IMR-90 (cell line): ENCODE measurements at regions not wholly inside any gene's neighbourhood (a gene's known extent, or its start where the extent isn't known, plus 50 kb on each side); places are given as distances from the start of the nearest gene placed in this dataset.

Source experiments
- ATAC-seq: fragments of 200-7000 bp; cut with Tn5 transposase; 2 replicates; pipeline ENCODE4 v1.9.1; 2020; ENCODE audit warnings: low read depth, mild to moderate bottlenecking, moderate library complexity
- BruUV-seq: library from RNA; stranded (reverse); fragments of 400-500 nt; replicated peaks from 2 replicates; lab custom pipeline; 2021; lab: Mats Ljungman, UMichigan
- CTCF ChIA-PET: fragments of 300-600 bp; formaldehyde crosslinking; extraction: SDS; loops from one replicate; lab custom pipeline; 2021; ENCODE audit warnings: antibody characterized with exemption; lab: Yijun Ruan, JAX
- POLR2A ChIA-PET: fragments of 300-600 bp; sonication (Branson Sonifier 250); formaldehyde crosslinking; loops from one replicate; lab custom pipeline; 2022; ENCODE audit warnings: antibody characterized with exemption; ENCODE audit not compliant: unreplicated experiment; lab: Charles Lee
- DNase-seq: peaks from one replicate; pipeline ENCODE4 v3.0.0; 2013
- H2AFZ ChIP-seq: replicated peaks from 2 replicates; pipeline ENCODE3; 2013; ENCODE audit warnings: low read length, mild to moderate bottlenecking; ENCODE audit not compliant: poor library complexity
- H2AK5ac ChIP-seq: 2 replicates; pipeline ENCODE4 v1.6.1; 2013; ENCODE audit warnings: low read depth, low read length, inconsistent platforms
- H2AK9ac ChIP-seq: replicated peaks from 2 replicates; pipeline ENCODE3; 2013; ENCODE audit warnings: mild to moderate bottlenecking, low read depth, low read length, moderate library complexity; ENCODE audit not compliant: poor library complexity
- H2BK120ac ChIP-seq: 2 replicates; pipeline ENCODE4 v1.6.1; 2013; ENCODE audit warnings: low read depth, low read length, inconsistent platforms
- H2BK15ac ChIP-seq: 3 replicates; pipeline ENCODE4 v1.6.1; 2013; ENCODE audit warnings: low read depth, low read length, inconsistent platforms
- H2BK20ac ChIP-seq: 2 replicates; pipeline ENCODE4 v1.6.1; 2013; ENCODE audit warnings: low read depth, mild to moderate bottlenecking, inconsistent platforms, low read length, moderate library complexity
- H2BK5ac ChIP-seq: 2 replicates; pipeline ENCODE4 v1.6.1; 2013; ENCODE audit warnings: mild to moderate bottlenecking, low read depth, low read length, inconsistent platforms; ENCODE audit not compliant: poor library complexity, severe bottlenecking
- H3K14ac ChIP-seq: replicated peaks from 2 replicates; pipeline ENCODE4 v1.6.1; 2013; ENCODE audit warnings: low read depth, low read length, inconsistent platforms
- H3K18ac ChIP-seq: 2 replicates; pipeline ENCODE4 v1.6.1; 2013; ENCODE audit warnings: low read depth, low read length, control low read depth
- H3K23ac ChIP-seq: 2 replicates; pipeline ENCODE4 v1.6.1; 2013; ENCODE audit warnings: low read depth, low read length, inconsistent platforms
- H3K27ac ChIP-seq: 2 replicates; pipeline ENCODE4 v1.5.1; 2013; ENCODE audit warnings: mild to moderate bottlenecking, control low read depth, low read length; ENCODE audit not compliant: insufficient read depth
- H3K27me3 ChIP-seq: 2 replicates; pipeline ENCODE4 v1.6.1; 2013; ENCODE audit warnings: low read length; ENCODE audit not compliant: control insufficient read depth, insufficient read depth
- H3K36me3 ChIP-seq: 2 replicates; pipeline ENCODE4 v1.6.1; 2013; ENCODE audit warnings: low read length, mixed read lengths; ENCODE audit not compliant: control insufficient read depth, insufficient read depth
- H3K4ac ChIP-seq: 2 replicates; pipeline ENCODE4 v1.6.1; 2013; ENCODE audit warnings: low read depth, low read length, inconsistent platforms
- H3K4me1 ChIP-seq: 2 replicates; pipeline ENCODE4 v1.6.1; 2013; ENCODE audit warnings: low read length, mixed read lengths; ENCODE audit not compliant: control insufficient read depth, insufficient read depth
- H3K4me2 ChIP-seq: 2 replicates; pipeline ENCODE4 v1.6.1; 2013; ENCODE audit warnings: low read depth, mild to moderate bottlenecking, control low read depth, low read length, moderate library complexity
- H3K4me3 ChIP-seq: 2 replicates; pipeline ENCODE4 v1.5.1; 2013; ENCODE audit warnings: low read depth, mild to moderate bottlenecking, control low read depth, low read length, moderate library complexity; ENCODE audit not compliant: insufficient read depth
- H3K56ac ChIP-seq: 2 replicates; pipeline ENCODE4 v1.6.1; 2013; ENCODE audit warnings: low read length, inconsistent platforms; ENCODE audit not compliant: insufficient read depth; ENCODE audit errors: extremely low read depth
- H3K79me1 ChIP-seq, 2 experiments: 2 replicates each; pipeline ENCODE4 v1.6.1; 2013; ENCODE audit warnings: low read length in 2 of 2, inconsistent platforms in 1 of 2, low read depth in 1 of 2
- H3K9ac ChIP-seq: 2 replicates; pipeline ENCODE4 v1.6.1; 2013; ENCODE audit warnings: low read depth, low read length, control low read depth
- H3K9me1 ChIP-seq: 2 replicates; pipeline ENCODE4 v1.6.1; 2013; ENCODE audit warnings: low read length, inconsistent platforms; ENCODE audit not compliant: insufficient read depth
- H3K9me3 ChIP-seq: 2 replicates; pipeline ENCODE4 v1.6.1; 2013; ENCODE audit warnings: low read length; ENCODE audit not compliant: control insufficient read depth, insufficient read depth
- H4K20me1 ChIP-seq: 2 replicates; pipeline ENCODE4 v1.6.1; 2013; ENCODE audit warnings: low read length, inconsistent platforms; ENCODE audit not compliant: insufficient read depth
- H4K5ac ChIP-seq: 2 replicates; pipeline ENCODE4 v1.6.1; 2013; ENCODE audit warnings: mild to moderate bottlenecking, low read depth, low read length, control low read depth
- H4K8ac ChIP-seq, 2 experiments: 2 replicates each; pipeline ENCODE4 v1.6.1; 2013; ENCODE audit warnings: low read depth in 2 of 2, low read length in 2 of 2, control low read depth in 1 of 2, inconsistent platforms in 1 of 2
- H4K91ac ChIP-seq: 2 replicates; pipeline ENCODE4 v1.6.1; 2013; ENCODE audit warnings: low read depth, low read length, inconsistent platforms; ENCODE audit not compliant: insufficient read depth
- CEBPB ChIP-seq: IDR thresholded peaks from 2 replicates; pipeline ENCODE4 v1.6.1; 2012; ENCODE audit warnings: low read depth, low read length, improper control_type of control experiment
- CHD1 ChIP-seq: IDR thresholded peaks from 2 replicates; pipeline ENCODE4 v1.6.1; 2012; ENCODE audit warnings: low read depth, low read length, improper control_type of control experiment
- CTCF ChIP-seq: conservative IDR thresholded peaks from 2 replicates; pipeline ENCODE4 v1.5.1; 2012; ENCODE audit warnings: mild to moderate bottlenecking, low read depth, low read length, improper control_type of control experiment
- ELK1 ChIP-seq: fragments of 150-350 bp; IDR thresholded peaks from 2 replicates; pipeline ENCODE4 v1.6.1; 2016; ENCODE audit warnings: low read depth, mild to moderate bottlenecking, low read length, moderate library complexity, borderline replicate concordance
- MXI1 ChIP-seq: IDR thresholded peaks from 2 replicates; pipeline ENCODE4 v1.6.1; 2012; ENCODE audit warnings: low read depth, mild to moderate bottlenecking, low read length, moderate library complexity, borderline replicate concordance
- NFE2L2 ChIP-seq: fragments of 150-350 bp; IDR thresholded peaks from 2 replicates; pipeline ENCODE4 v1.6.1; 2016; ENCODE audit warnings: low read depth, mild to moderate bottlenecking, low read length
- RAD21 ChIP-seq: IDR thresholded peaks from 2 replicates; pipeline ENCODE4 v1.6.1; 2012; ENCODE audit warnings: low read length, improper control_type of control experiment
- RCOR1 ChIP-seq: IDR thresholded peaks from 2 replicates; pipeline ENCODE4 v1.6.1; 2012; ENCODE audit warnings: mild to moderate bottlenecking, low read length, improper control_type of control experiment; ENCODE audit not compliant: insufficient replicate concordance
- RFX5 ChIP-seq: IDR thresholded peaks from 2 replicates; pipeline ENCODE4 v1.8.0; 2012; ENCODE audit warnings: low read depth, mild to moderate bottlenecking, low read length, moderate library complexity
- WGBS, 2 experiments: methylation state at CpG; one replicate each; pipeline versions ENCODE4 v1.1.5 to v1.1.7; 2013; ENCODE audit warnings: missing lambda C conversion rate in 2 of 2; ENCODE audit not compliant: insufficient read length in 1 of 2; ENCODE audit errors: extremely low coverage in 2 of 2; 5-methylcytosine and 5-hydroxymethylcytosine counted together
- dilution Hi-C: fragments of 300-500 bp; cut with HindIII; formaldehyde crosslinking; loops from one replicate; pipeline ENCODE4 v1.14.3; 2018; ENCODE audit warnings: low sequenced_read_pairs; ENCODE audit not compliant: unreplicated experiment
- in situ Hi-C: fragments of 300-500 bp; cut with MboI; formaldehyde crosslinking; loops from 3 replicates; pipeline ENCODE4 v1.14.3; 2019; ENCODE audit warnings: low sequenced_read_pairs, inconsistent platforms, mixed read lengths
- intact Hi-C: fragments of 100-400 bp; cut with micrococcal nuclease; formaldehyde crosslinking; loops from 2 replicates; pipeline ENCODE4 v1.10.0; 2022

- Histone ChIP-seq H2BK120ac (no peak overlapping the region), H3K27ac (no peak overlapping the region), H3K9me3 (no peaks in the 10 kb centered on the region), H4K8ac (no peak overlapping the region), H3K14ac (no peak overlapping the region), H3K4me3 (no peak overlapping the region), H3K18ac (no peak overlapping the region), H3K79me1 (no peaks in the 10 kb centered on the region), H2BK5ac (no peak overlapping the region), H2BK20ac (no peak overlapping the region), H3K36me3 (no peaks in the 10 kb centered on the region), H4K91ac (no peak overlapping the region), H3K27me3 (peaks cover 44% of the 10 kb centered on the region), H3K9me1 (no peaks in the 10 kb centered on the region), H2BK15ac (no peak overlapping the region), H2AK5ac (no peak overlapping the region), H3K9ac (no peak overlapping the region), H2AK9ac (no peak overlapping the region), H3K23ac (no peak overlapping the region), H3K4me1 (no peaks in the 10 kb centered on the region), H3K4me2 (no peak overlapping the region), H3K4ac (no peak overlapping the region), H4K5ac (no peak overlapping the region), H3K56ac (no peak overlapping the region), H4K20me1 (no peaks in the 10 kb centered on the region), H2AFZ (no peak overlapping the region)
- in situ Hi-C loops, result no loop called here
- no CpG with 5 or more reads among the region's 5 CpGs for WGBS, 2 experiments
- dilution Hi-C loops, result no loop called here
- BruUV-seq, result no TSS peak
- DNase-seq, result no peak
- intact Hi-C loops, result no loop called here
- ATAC-seq, result no peak
- CTCF ChIA-PET, result no interaction called here
- TF ChIP-seq CHD1 (no peak), CTCF (0 out of 2 replicates have a peak, but pooled peaks have one; percentile 7), CEBPB (no peak), ELK1 (no peak), RAD21 (no peak), RCOR1 (no peak), RFX5 (no peak), MXI1 (no peak), NFE2L2 (no peak)
- POLR2A ChIA-PET, result no interaction called here
Measured at GRCh38 chr11:11163236-11163635, 189.8 kb downstream of the CSNK2A3 start.
